K562 (cell line): ENCODE measurements at regions not wholly inside any gene's neighbourhood (a gene's known extent, or its start where the extent isn't known, plus 50 kb on each side); places are given as distances from the start of the nearest gene placed in this dataset.

Experiments used
- ATAC-seq: fragments of 200-7000 bp; cut with Tn5 transposase; 3 replicates; pipeline ENCODE4 v1.9.1; 2020; ENCODE audit warnings: moderate library complexity
- BruUV-seq: library from RNA; stranded (reverse); fragments of 400-500 nt; replicated peaks from 2 replicates; lab custom pipeline; 2021; lab: Mats Ljungman, UMichigan
- CTCF ChIA-PET: fragments of 300-600 bp; formaldehyde crosslinking; extraction: SDS; loops from one replicate; lab custom pipeline; 2021; ENCODE audit warnings: low intra/inter-chr PET ratio; lab: Yijun Ruan, JAX
- POLR2A ChIA-PET: fragments of 300-600, 350-650 bp; sonication (Branson Sonifier 250); formaldehyde crosslinking; extraction: SDS; loops from one replicate; lab custom pipeline; 2021; ENCODE audit warnings: antibody characterized with exemption, inconsistent platforms; lab: Yijun Ruan, JAX
- DNase-seq, 4 experiments: peaks; one replicate each; pipeline versions ENCODE4 v3.0.0 to v3.0.0-alpha.2; 2011 to 2018; ENCODE audit warnings: low spot score in 3 of 4, mixed read lengths in 3 of 4; ENCODE audit errors: extremely low read depth in 1 of 4
- FAIRE-seq: peaks from 2 replicates; lab custom pipeline; 2011; peaks lifted over from hg19 to GRCh38; lab: Jason Lieb, UNC
- H2AFZ ChIP-seq: 2 replicates; pipeline ENCODE4 v1.6.0; 2011; ENCODE audit warnings: low read depth, low read length, control low read depth, inconsistent platforms
- H3K27ac ChIP-seq: fragments of 200-600 bp; 3 replicates; pipeline ENCODE4 v1.8.0; 2011; ENCODE audit warnings: low read depth, mild to moderate bottlenecking, control low read depth, inconsistent platforms, low read length, moderate library complexity, mixed read lengths; ENCODE audit errors: extremely low read depth
- H3K27me3 ChIP-seq, 2 experiments: fragments of 300-600 bp in 1 of 2; 2 replicates in 1 of 2; 3 replicates in 1 of 2; pipeline versions ENCODE4 v1.6.0 to v1.8.0; 2011; ENCODE audit warnings: inconsistent platforms in 2 of 2, low read length in 2 of 2, mild to moderate bottlenecking in 1 of 2, mixed read lengths in 1 of 2, moderate library complexity in 1 of 2; ENCODE audit not compliant: control insufficient read depth in 2 of 2, insufficient read depth in 2 of 2
- H3K36me3 ChIP-seq: fragments of 300-600 bp; 3 replicates; pipeline ENCODE4 v1.8.0; 2011; ENCODE audit warnings: mild to moderate bottlenecking, low read length, inconsistent platforms; ENCODE audit not compliant: control insufficient read depth, insufficient read depth
- H3K4me1 ChIP-seq, 2 experiments: fragments of 200-600 bp in 1 of 2; replicated peaks in 1 of 2; 2 replicates in 1 of 2; 3 replicates in 1 of 2; pipeline versions ENCODE4 v1.5.1 to v1.8.0; 2011; ENCODE audit warnings: inconsistent platforms in 2 of 2, low read length in 2 of 2, mild to moderate bottlenecking in 1 of 2, mixed read lengths in 1 of 2, moderate library complexity in 1 of 2; ENCODE audit not compliant: control insufficient read depth in 2 of 2, insufficient read depth in 2 of 2
- H3K4me2 ChIP-seq: 2 replicates; pipeline ENCODE4 v1.6.1; 2011; ENCODE audit warnings: low read length, control low read depth, inconsistent platforms, mixed read lengths; ENCODE audit not compliant: insufficient read depth
- H3K4me3 ChIP-seq: fragments of 200-600 bp; sonication (generic), shearing (Covaris generic); 2 replicates; pipeline ENCODE4 v1.5.1; 2016; ENCODE audit warnings: control low read depth, inconsistent platforms
- H3K79me2 ChIP-seq: fragments of 200-600 bp; 3 replicates; pipeline ENCODE4 v1.8.0; 2011; ENCODE audit warnings: low read length, inconsistent platforms; ENCODE audit not compliant: control insufficient read depth, insufficient read depth
- H3K9ac ChIP-seq, 2 experiments: 2 replicates each; pipeline versions ENCODE4 v1.6.0 to v1.6.1; 2011; ENCODE audit warnings: low read depth in 2 of 2, low read length in 2 of 2, control low read depth in 1 of 2, inconsistent platforms in 1 of 2, mild to moderate bottlenecking in 1 of 2, mixed read lengths in 1 of 2; ENCODE audit not compliant: insufficient read depth in 1 of 2
- H3K9me1 ChIP-seq: one replicate; pipeline ENCODE4 v1.6.0; 2011; ENCODE audit warnings: inconsistent platforms, mild to moderate bottlenecking, low read length, moderate library complexity; ENCODE audit not compliant: control insufficient read depth, insufficient read depth
- H3K9me3 ChIP-seq: replicated peaks from 2 replicates; pipeline ENCODE4 v1.5.1; 2011; ENCODE audit warnings: low read depth, low read length, inconsistent platforms; ENCODE audit not compliant: control insufficient read depth, insufficient read depth
- H4K20me1 ChIP-seq: replicated peaks from 2 replicates; pipeline ENCODE4 v1.6.1; 2011; ENCODE audit warnings: low read length, inconsistent platforms, mixed read lengths; ENCODE audit not compliant: control insufficient read depth, insufficient read depth
- BDP1 ChIP-seq: IDR thresholded peaks from 3 replicates; pipeline ENCODE4 v1.6.1; 2011; ENCODE audit not compliant: insufficient read length, insufficient read depth
- E2F3 ChIP-seq: fragments of 250-450 bp; sonication (Bioruptor Pico); IDR thresholded peaks from 2 replicates; pipeline ENCODE4 v1.4.0; 2020; ENCODE audit warnings: mild to moderate bottlenecking
- FOXM1 ChIP-seq, 2 experiments: fragments of 450-650 bp in 1 of 2; sonication (generic) in 1 of 2; formaldehyde crosslinking in 1 of 2; IDR thresholded peaks; 2 replicates each; pipeline versions ENCODE4 v1.6.1 to v1.9.0; 2017 to 2022; ENCODE audit warnings: low read depth in 2 of 2, mild to moderate bottlenecking in 2 of 2, missing genetic modification reagents in 1 of 2, moderate library complexity in 1 of 2
- GATAD2A ChIP-seq: fragments of 450-650 bp; IDR thresholded peaks from 2 replicates; pipeline ENCODE4 v1.6.1; 2017
- MYNN ChIP-seq, 2 experiments: sonication (generic); formaldehyde crosslinking in 1 of 2; IDR thresholded peaks; 2 replicates each; pipeline versions ENCODE4 v1.5.0 to v1.6.1; 2016 to 2020; ENCODE audit warnings: antibody characterized with exemption in 1 of 2, missing genetic modification reagents in 1 of 2
- NBN ChIP-seq: fragments of 450-650 bp; IDR thresholded peaks from 2 replicates; pipeline ENCODE4 v1.6.1; 2016; ENCODE audit warnings: low read depth, mild to moderate bottlenecking
- NELFE ChIP-seq: IDR thresholded peaks from 2 replicates; pipeline ENCODE4 v1.6.1; 2011; ENCODE audit warnings: mild to moderate bottlenecking; ENCODE audit not compliant: insufficient read depth, insufficient read length
- NR3C1 ChIP-seq: sonication (generic); formaldehyde crosslinking; IDR thresholded peaks from 2 replicates; pipeline ENCODE4 v1.8.1; 2022; ENCODE audit warnings: missing genetic modification reagents
- TAL1 ChIP-seq: fragments of 450-650 bp; IDR thresholded peaks from 2 replicates; pipeline ENCODE4 v1.6.1; 2016; ENCODE audit warnings: mild to moderate bottlenecking
- YY1 ChIP-seq, 3 experiments: IDR thresholded peaks; 2 replicates each; pipeline ENCODE4 v1.6.1; 2011; ENCODE audit warnings: low read length in 2 of 3, mild to moderate bottlenecking in 2 of 3, moderate library complexity in 2 of 3, borderline replicate concordance in 1 of 3, control low read depth in 1 of 3, low read depth in 1 of 3; ENCODE audit not compliant: insufficient read depth in 3 of 3, insufficient replicate concordance in 2 of 3, control insufficient read depth in 1 of 3, insufficient read length in 1 of 3; ENCODE audit errors: extremely low read depth in 1 of 3
- ZNF561 ChIP-seq: fragments of 450-650 bp; formaldehyde crosslinking; conservative IDR thresholded peaks from 2 replicates; pipeline ENCODE4 v1.4.0; 2020; ENCODE audit warnings: mild to moderate bottlenecking, moderate library complexity
- ZNF668 ChIP-seq: fragments of 250-450 bp; sonication (Bioruptor Pico); IDR thresholded peaks from 2 replicates; pipeline ENCODE4 v1.8.0; 2022; ENCODE audit warnings: mild to moderate bottlenecking, inconsistent platforms
- ZNF780A ChIP-seq: fragments of 250-450 bp; sonication (Bioruptor Pico); IDR thresholded peaks from 2 replicates; pipeline ENCODE4 v1.5.0; 2021; ENCODE audit warnings: mild to moderate bottlenecking
- WGBS: fragments of 100-300 bp; shearing (Covaris generic); methylation state at CpG from one replicate; pipeline ENCODE4 v1.1.6; 2016; ENCODE audit warnings: low coverage, mixed read lengths; ENCODE audit not compliant: insufficient coverage; ENCODE audit errors: missing lambda C conversion rate; 5-methylcytosine and 5-hydroxymethylcytosine counted together
- in situ Hi-C: fragments of 300-500 bp; cut with MboI; formaldehyde crosslinking; loops from 4 replicates; pipeline ENCODE4 v1.15.0; 2018; ENCODE audit warnings: inconsistent platforms, mixed read lengths
- intact Hi-C: fragments of 100-400 bp; cut with micrococcal nuclease; formaldehyde crosslinking; loops from 2 replicates; pipeline ENCODE4 v1.14.2; 2022
- TF ChIP-seq, protein P1 (sequence below): fragments of 200-800 bp; sonication (Bioruptor generic); IDR thresholded peaks from 2 replicates; pipeline ENCODE4 v1.6.1; 2016; ENCODE audit warnings: missing genetic modification characterization, missing compliant biosample characterization

DNA sequence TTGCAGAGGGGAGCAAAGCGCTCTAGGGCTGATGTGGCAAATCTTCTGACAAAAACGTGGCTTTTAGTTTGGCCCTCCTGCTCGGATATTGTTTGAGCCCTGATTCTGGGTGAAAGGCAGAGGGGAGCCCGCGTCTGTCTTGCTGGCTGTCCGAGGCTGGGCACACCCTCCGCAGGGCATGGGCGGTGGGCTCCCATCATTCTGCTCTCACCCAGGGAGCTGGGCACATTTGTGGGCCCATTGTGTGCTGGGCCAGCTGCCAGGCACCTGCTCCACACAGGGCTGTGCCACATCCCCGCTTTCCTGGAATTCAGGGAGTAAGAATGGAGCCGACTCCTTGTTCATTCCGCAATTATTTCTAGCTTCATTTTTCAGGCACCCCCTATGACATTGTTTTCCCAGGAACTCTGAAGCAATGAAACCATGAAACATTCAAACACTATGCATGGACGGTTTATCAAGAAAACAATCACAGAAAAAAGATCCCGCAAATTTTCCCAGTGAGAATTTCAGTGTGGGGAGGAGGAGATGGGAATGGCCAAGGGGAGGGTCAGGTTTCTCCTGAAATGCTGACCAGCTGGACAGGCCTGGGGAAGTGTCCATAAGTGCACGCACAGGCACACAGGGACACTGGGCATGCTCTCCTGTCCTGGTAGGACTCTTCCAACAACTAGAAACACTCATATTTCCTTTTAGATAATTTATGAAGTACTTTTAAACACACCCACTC is 341.1 kb downstream of the CXCL12 start:
- Histone ChIP-seq H3K79me2 (no peaks in the 10 kb centered on the region), H3K36me3 (no peaks in the 10 kb centered on the region), H3K9me1 (no peaks in the 10 kb centered on the region), H3K4me3 (no peak overlapping the region), H3K9me3 (no peaks in the 10 kb centered on the region), H3K27ac (no peak overlapping the region)
- ATAC-seq (no peak), FAIRE-seq (no peak)
- intact Hi-C loops: no loop called here
- POLR2A ChIA-PET: no interaction called here
- CTCF ChIA-PET: no interaction called here
- no peak for TF ChIP-seq ZNF780A (CRISPR knock-in tag)
- TF ChIP-seq ZNF561 (CRISPR knock-in tag): no peak
- no peak for TF ChIP-seq YY1 (IDR thresholded peaks at IDR 0.05; ENCODE audit: borderline replicate concordance in 1 of 3, control insufficient read depth in 1 of 3, extremely low read depth in 1 of 3, insufficient read depth in 3 of 3, insufficient read length in 1 of 3, insufficient replicate concordance in 2 of 3, low read depth in 1 of 3, low read length in 2 of 3)
- TF ChIP-seq FOXM1 (IDR thresholded peaks at IDR 0.05; ENCODE audit: low read depth): no peak
- no peak for TF ChIP-seq FOXM1 (CRISPR knock-in tag; IDR thresholded peaks at IDR 0.05; ENCODE audit: low read depth)
- no peak for TF ChIP-seq NBN
- TF ChIP-seq NR3C1 (CRISPR knock-in tag): no peak
- TF ChIP-seq TAL1: no peak
- TF ChIP-seq NELFE: no peak
- no peak for TF ChIP-seq BDP1
- no peak for TF ChIP-seq E2F3
- TF ChIP-seq, protein P1, sequence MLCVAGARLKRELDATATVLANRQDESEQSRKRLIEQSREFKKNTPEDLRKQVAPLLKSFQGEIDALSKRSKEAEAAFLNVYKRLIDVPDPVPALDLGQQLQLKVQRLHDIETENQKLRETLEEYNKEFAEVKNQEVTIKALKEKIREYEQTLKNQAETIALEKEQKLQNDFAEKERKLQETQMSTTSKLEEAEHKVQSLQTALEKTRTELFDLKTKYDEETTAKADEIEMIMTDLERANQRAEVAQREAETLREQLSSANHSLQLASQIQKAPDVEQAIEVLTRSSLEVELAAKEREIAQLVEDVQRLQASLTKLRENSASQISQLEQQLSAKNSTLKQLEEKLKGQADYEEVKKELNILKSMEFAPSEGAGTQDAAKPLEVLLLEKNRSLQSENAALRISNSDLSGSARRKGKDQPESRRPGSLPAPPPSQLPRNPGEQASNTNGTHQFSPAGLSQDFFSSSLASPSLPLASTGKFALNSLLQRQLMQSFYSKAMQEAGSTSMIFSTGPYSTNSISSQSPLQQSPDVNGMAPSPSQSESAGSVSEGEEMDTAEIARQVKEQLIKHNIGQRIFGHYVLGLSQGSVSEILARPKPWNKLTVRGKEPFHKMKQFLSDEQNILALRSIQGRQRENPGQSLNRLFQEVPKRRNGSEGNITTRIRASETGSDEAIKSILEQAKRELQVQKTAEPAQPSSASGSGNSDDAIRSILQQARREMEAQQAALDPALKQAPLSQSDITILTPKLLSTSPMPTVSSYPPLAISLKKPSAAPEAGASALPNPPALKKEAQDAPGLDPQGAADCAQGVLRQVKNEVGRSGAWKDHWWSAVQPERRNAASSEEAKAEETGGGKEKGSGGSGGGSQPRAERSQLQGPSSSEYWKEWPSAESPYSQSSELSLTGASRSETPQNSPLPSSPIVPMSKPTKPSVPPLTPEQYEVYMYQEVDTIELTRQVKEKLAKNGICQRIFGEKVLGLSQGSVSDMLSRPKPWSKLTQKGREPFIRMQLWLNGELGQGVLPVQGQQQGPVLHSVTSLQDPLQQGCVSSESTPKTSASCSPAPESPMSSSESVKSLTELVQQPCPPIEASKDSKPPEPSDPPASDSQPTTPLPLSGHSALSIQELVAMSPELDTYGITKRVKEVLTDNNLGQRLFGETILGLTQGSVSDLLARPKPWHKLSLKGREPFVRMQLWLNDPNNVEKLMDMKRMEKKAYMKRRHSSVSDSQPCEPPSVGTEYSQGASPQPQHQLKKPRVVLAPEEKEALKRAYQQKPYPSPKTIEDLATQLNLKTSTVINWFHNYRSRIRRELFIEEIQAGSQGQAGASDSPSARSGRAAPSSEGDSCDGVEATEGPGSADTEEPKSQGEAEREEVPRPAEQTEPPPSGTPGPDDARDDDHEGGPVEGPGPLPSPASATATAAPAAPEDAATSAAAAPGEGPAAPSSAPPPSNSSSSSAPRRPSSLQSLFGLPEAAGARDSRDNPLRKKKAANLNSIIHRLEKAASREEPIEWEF (CRISPR knock-in tag): no peak
- TF ChIP-seq GATAD2A: no peak
- no peak for TF ChIP-seq ZNF668 (CRISPR knock-in tag)
- no peak for TF ChIP-seq MYNN (IDR thresholded peaks at IDR 0.05)
- no peak for TF ChIP-seq MYNN (CRISPR knock-in tag; IDR thresholded peaks at IDR 0.05)
- TF ChIP-seq, all 486 proteins: peak for 0
- no peak for DNase-seq
- Histone ChIP-seq H3K9ac (no peak overlapping the region), H2AFZ (no peak overlapping the region), H3K4me2 (no peak overlapping the region), H4K20me1 (no peaks in the 10 kb centered on the region), H3K4me1 (no peaks in the 10 kb centered on the region), H3K27me3 (peaks cover 12 to 19% of the 10 kb centered on the region in 2 experiments)
- WGBS: 0% methylated on average over 14 of the region's 14 CpGs
- BruUV-seq: no TSS peak
- in situ Hi-C loops: no loop called here
